Mesothelial cell of epicardium (in vitro differentiated cells): ENCODE measurements at regions not wholly inside any gene's neighbourhood (a gene's known extent, or its start where the extent isn't known, plus 50 kb on each side); places are given as distances from the start of the nearest gene placed in this dataset.

Source experiments
- DNase-seq, 2 experiments: peaks; one replicate each; pipeline ENCODE4 v3.0.0; 2021; ENCODE audit warnings: low spot score in 2 of 2; ENCODE audit not compliant: unreplicated experiment in 2 of 2
- H3K27ac Mint-ChIP-seq: 2 replicates; pipeline ENCODE4 v1.8.0; 2021; ENCODE audit warnings: mixed read lengths
- H3K27me3 Mint-ChIP-seq: 2 replicates; pipeline ENCODE4 v1.8.0; 2021; ENCODE audit warnings: low read depth, mixed read lengths
- H3K36me3 Mint-ChIP-seq: 2 replicates; pipeline ENCODE4 v1.8.0; 2021; ENCODE audit warnings: mixed read lengths
- H3K4me1 Mint-ChIP-seq: 2 replicates; pipeline ENCODE4 v1.8.0; 2021; ENCODE audit warnings: mixed read lengths
- H3K4me3 Mint-ChIP-seq: 2 replicates; pipeline ENCODE4 v1.8.0; 2021; ENCODE audit warnings: mild to moderate bottlenecking, moderate library complexity, mixed read lengths
- H3K9me3 Mint-ChIP-seq: 2 replicates; pipeline ENCODE4 v1.8.0; 2021; ENCODE audit warnings: mixed read lengths
- CTCF ChIP-seq: fragments of 200-600 bp; sonication (generic); IDR thresholded peaks from one replicate; pipeline ENCODE4 v1.5.0; 2021; ENCODE audit warnings: antibody characterized with exemption; ENCODE audit not compliant: unreplicated experiment

- H3K36me3 Mint-ChIP-seq, result no peaks in the 10 kb centered on the region
- H3K4me1 Mint-ChIP-seq, result no peaks in the 10 kb centered on the region
- no peak for TF ChIP-seq CTCF
- H3K4me3 Mint-ChIP-seq, result no peak overlapping the region
- no peaks in the 10 kb centered on the region for H3K27me3 Mint-ChIP-seq
- no peak for DNase-seq
- no peaks in the 10 kb centered on the region for H3K9me3 Mint-ChIP-seq
- H3K27ac Mint-ChIP-seq, result no peak overlapping the region
Measured at GRCh38 chr1:2879591-2879990, 78.1 kb upstream of the TTC34 start.

GRCh38 chr1:2880086-2880485, 78.6 kb upstream of the TTC34 start:
- Mint-ChIP-seq H3K4me1 (no peaks in the 10 kb centered on the region), H3K27me3 (no peaks in the 10 kb centered on the region), H3K9me3 (peaks cover 3% of the 10 kb centered on the region), H3K27ac (no peak overlapping the region), H3K4me3 (no peak overlapping the region), H3K36me3 (no peaks in the 10 kb centered on the region)
- no peak for DNase-seq
- no peak for TF ChIP-seq CTCF

- H3K27ac Mint-ChIP-seq, result no peak overlapping the region
- H3K36me3 Mint-ChIP-seq, result no peaks in the 10 kb centered on the region
- no peak for TF ChIP-seq CTCF
- no peak for DNase-seq
- no peaks in the 10 kb centered on the region for H3K4me1 Mint-ChIP-seq
- H3K9me3 Mint-ChIP-seq, result peaks cover 8% of the 10 kb centered on the region
- no peak overlapping the region for H3K4me3 Mint-ChIP-seq
- no peaks in the 10 kb centered on the region for H3K27me3 Mint-ChIP-seq
Measured at GRCh38 chr1:2880812-2881295, 79.4 kb upstream of the TTC34 start.

- Mint-ChIP-seq H3K4me3 (no peak overlapping the region), H3K4me1 (no peaks in the 10 kb centered on the region), H3K9me3 (peaks cover 10% of the 10 kb centered on the region), H3K36me3 (no peaks in the 10 kb centered on the region), H3K27ac (no peak overlapping the region), H3K27me3 (no peaks in the 10 kb centered on the region)
- TF ChIP-seq CTCF, result no peak
- no peak for DNase-seq
Measured at GRCh38 chr1:2881556-2881955, 80.1 kb upstream of the TTC34 start.

GRCh38 chr1:2882966-2883696, 81.6 kb upstream of the TTC34 start:
- DNase-seq, result no peak
- no peak overlapping the region for H3K27ac Mint-ChIP-seq
- H3K4me1 Mint-ChIP-seq, result no peaks in the 10 kb centered on the region
- peaks cover 10% of the 10 kb centered on the region for H3K9me3 Mint-ChIP-seq
- no peak for TF ChIP-seq CTCF
- no peaks in the 10 kb centered on the region for H3K36me3 Mint-ChIP-seq
- H3K27me3 Mint-ChIP-seq, result no peaks in the 10 kb centered on the region
- H3K4me3 Mint-ChIP-seq, result no peak overlapping the region
